ENCODE measurements at regions not wholly inside any gene's neighbourhood (a gene's known extent, or its start where the extent isn't known, plus 50 kb on each side); places are given as distances from the start of the nearest gene placed in this dataset.

DNA sequence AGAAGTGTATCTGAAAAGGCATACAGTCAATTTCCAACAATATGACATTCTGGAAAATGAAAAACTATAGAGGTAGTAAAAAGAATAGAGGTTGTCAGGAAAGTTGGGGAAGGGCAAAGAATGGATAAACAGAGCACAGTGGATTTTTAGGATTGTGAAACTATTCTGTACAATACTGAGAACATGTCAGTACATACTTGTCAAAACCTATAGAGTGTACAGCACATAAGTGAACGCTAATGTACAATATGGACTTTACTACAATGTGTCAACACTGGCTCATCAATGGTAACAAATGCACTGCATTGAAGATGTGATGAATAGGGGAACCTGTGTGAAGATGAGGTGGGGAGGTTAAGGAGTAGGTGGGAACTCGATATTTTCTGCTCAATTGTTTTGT, 483.0 kb upstream of the PFKP start (continued):
- TF ChIP-seq JAZF1 (CRISPR knock-in tag; IDR thresholded peaks at IDR 0.05): no peak

- Mint-ChIP-seq H3K27ac (no peak overlapping the region), H3K36me3 (no peaks in the 10 kb centered on the region), H3K27me3 (ENCODE audit: low read depth) (peaks cover 4% of the 10 kb centered on the region; the same call in 1 of the 2 replicates), H3K9me3 (peaks cover 5% of the 10 kb centered on the region), H3K4me3 (no peak overlapping the region), H3K4me1 (peaks cover 36% of the 10 kb centered on the region)
- ChIA-PET CTCF (interaction anchor here (1.2 kb wide), 1 partner anchor 42 kb away, joined by 4 read pairs; no protein-coding TSS in a partner anchor), POLR2A (interaction anchor here (0.6 kb wide), 1 partner anchor 1997 kb away, joined by 3 read pairs; no protein-coding TSS in a partner anchor)
- DNase-seq (ENCODE audit: low spot score) (no peak), ATAC-seq (peak; percentile 75)
- no peak for TF ChIP-seq ZNF416 (CRISPR knock-in tag; IDR thresholded peaks at IDR 0.05)
- no peak for TF ChIP-seq RORB (CRISPR knock-in tag; IDR thresholded peaks at IDR 0.05)
- TF ChIP-seq, protein P1, sequence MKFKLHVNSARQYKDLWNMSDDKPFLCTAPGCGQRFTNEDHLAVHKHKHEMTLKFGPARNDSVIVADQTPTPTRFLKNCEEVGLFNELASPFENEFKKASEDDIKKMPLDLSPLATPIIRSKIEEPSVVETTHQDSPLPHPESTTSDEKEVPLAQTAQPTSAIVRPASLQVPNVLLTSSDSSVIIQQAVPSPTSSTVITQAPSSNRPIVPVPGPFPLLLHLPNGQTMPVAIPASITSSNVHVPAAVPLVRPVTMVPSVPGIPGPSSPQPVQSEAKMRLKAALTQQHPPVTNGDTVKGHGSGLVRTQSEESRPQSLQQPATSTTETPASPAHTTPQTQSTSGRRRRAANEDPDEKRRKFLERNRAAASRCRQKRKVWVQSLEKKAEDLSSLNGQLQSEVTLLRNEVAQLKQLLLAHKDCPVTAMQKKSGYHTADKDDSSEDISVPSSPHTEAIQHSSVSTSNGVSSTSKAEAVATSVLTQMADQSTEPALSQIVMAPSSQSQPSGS (CRISPR knock-in tag; IDR thresholded peaks at IDR 0.05; ENCODE audit: borderline replicate concordance, low read depth): no peak
- TF ChIP-seq SMAD3 (CRISPR knock-in tag; IDR thresholded peaks at IDR 0.05; ENCODE audit: borderline replicate concordance): no peak
- no peak for TF ChIP-seq TEAD1 (CRISPR knock-in tag; IDR thresholded peaks at IDR 0.05)
Observed at GRCh38 chr10:2576892-2577291, 490.5 kb upstream of the PFKP start.

DNA sequence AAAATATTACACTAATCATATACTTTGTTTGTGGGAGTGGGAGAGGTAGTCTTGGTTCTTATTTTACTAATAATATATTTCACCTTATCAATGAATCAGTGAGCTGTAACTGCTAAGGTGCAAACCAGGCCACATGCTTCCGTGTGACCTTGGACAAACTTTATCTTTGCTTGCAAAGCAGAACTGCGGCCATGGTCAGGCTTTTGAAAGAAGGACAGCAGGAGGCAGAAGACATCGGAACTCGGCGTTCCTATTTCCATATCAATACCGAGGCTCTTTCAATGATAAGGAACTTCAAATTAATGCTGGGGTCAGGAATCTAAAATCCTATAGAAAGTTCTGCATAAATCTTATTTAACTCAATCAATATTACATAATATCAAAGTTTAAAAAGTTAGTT, 491.9 kb upstream of the PFKP start:
- Mint-ChIP-seq H3K27me3 (ENCODE audit: low read depth) (peaks cover 4% of the 10 kb centered on the region; the same call in 1 of the 2 replicates), H3K9me3 (peaks cover 5% of the 10 kb centered on the region), H3K4me1 (peaks cover 39% of the 10 kb centered on the region), H3K36me3 (no peaks in the 10 kb centered on the region), H3K27ac (no peak overlapping the region), H3K4me3 (peak overlapping the region; percentile 10; the same call in 1 of the 2 replicates)
- CTCF ChIA-PET: no interaction called here
- ATAC-seq (peak; percentile 47; the same call in 1 of the 2 replicates), DNase-seq (ENCODE audit: low spot score) (peak; percentile 25)
- no peak for TF ChIP-seq ZNF416 (CRISPR knock-in tag; IDR thresholded peaks at IDR 0.05)
- TF ChIP-seq SMAD3 (CRISPR knock-in tag; IDR thresholded peaks at IDR 0.05; ENCODE audit: borderline replicate concordance): no peak
- no peak for TF ChIP-seq SOX15 (CRISPR knock-in tag; IDR thresholded peaks at IDR 0.05)
- POLR2A ChIA-PET: no interaction called here

GRCh38 chr10:2572611-2573010, 494.7 kb upstream of the PFKP start:
- no peak for ATAC-seq
- no peak overlapping the region for H3K27ac Mint-ChIP-seq
- no peaks in the 10 kb centered on the region for H3K36me3 Mint-ChIP-seq
- H3K9me3 Mint-ChIP-seq: no peaks in the 10 kb centered on the region
- no peak overlapping the region for H3K4me3 Mint-ChIP-seq
- POLR2A ChIA-PET: no interaction called here
- CTCF ChIA-PET: no interaction called here
- peaks cover 43% of the 10 kb centered on the region for H3K4me1 Mint-ChIP-seq
- H3K27me3 Mint-ChIP-seq (ENCODE audit: low read depth): no peaks in the 10 kb centered on the region; the same call in 1 of the 2 replicates
- DNase-seq (ENCODE audit: low spot score): no peak
- TF ChIP-seq GRHL2 (CRISPR knock-in tag; IDR thresholded peaks at IDR 0.05; ENCODE audit: insufficient replicate concordance, severe bottlenecking) (no peak), ZNF416 (CRISPR knock-in tag; IDR thresholded peaks at IDR 0.05) (no peak), ATF1 (CRISPR knock-in tag; IDR thresholded peaks at IDR 0.05) (no peak), ZNF263 (CRISPR knock-in tag; IDR thresholded peaks at IDR 0.05; ENCODE audit: low read depth) (no peak), ZNF396 (CRISPR knock-in tag; IDR thresholded peaks at IDR 0.05; ENCODE audit: borderline replicate concordance) (no peak), KAT7 (CRISPR knock-in tag; IDR thresholded peaks at IDR 0.05; ENCODE audit: borderline replicate concordance) (no peak), CDX4 (CRISPR knock-in tag; IDR thresholded peaks at IDR 0.05; ENCODE audit: borderline replicate concordance) (no peak), NR3C1 (CRISPR knock-in tag; conservative IDR thresholded peaks at IDR 0.05; ENCODE audit: low read depth) (no peak), EMX1 (CRISPR knock-in tag; IDR thresholded peaks at IDR 0.05) (no peak), SMAD3 (CRISPR knock-in tag; IDR thresholded peaks at IDR 0.05; ENCODE audit: borderline replicate concordance) (no peak), JUN (CRISPR knock-in tag; IDR thresholded peaks at IDR 0.05) (no peak), ZNF232 (CRISPR knock-in tag; IDR thresholded peaks at IDR 0.05) (no peak)
- TF ChIP-seq, protein P2, sequence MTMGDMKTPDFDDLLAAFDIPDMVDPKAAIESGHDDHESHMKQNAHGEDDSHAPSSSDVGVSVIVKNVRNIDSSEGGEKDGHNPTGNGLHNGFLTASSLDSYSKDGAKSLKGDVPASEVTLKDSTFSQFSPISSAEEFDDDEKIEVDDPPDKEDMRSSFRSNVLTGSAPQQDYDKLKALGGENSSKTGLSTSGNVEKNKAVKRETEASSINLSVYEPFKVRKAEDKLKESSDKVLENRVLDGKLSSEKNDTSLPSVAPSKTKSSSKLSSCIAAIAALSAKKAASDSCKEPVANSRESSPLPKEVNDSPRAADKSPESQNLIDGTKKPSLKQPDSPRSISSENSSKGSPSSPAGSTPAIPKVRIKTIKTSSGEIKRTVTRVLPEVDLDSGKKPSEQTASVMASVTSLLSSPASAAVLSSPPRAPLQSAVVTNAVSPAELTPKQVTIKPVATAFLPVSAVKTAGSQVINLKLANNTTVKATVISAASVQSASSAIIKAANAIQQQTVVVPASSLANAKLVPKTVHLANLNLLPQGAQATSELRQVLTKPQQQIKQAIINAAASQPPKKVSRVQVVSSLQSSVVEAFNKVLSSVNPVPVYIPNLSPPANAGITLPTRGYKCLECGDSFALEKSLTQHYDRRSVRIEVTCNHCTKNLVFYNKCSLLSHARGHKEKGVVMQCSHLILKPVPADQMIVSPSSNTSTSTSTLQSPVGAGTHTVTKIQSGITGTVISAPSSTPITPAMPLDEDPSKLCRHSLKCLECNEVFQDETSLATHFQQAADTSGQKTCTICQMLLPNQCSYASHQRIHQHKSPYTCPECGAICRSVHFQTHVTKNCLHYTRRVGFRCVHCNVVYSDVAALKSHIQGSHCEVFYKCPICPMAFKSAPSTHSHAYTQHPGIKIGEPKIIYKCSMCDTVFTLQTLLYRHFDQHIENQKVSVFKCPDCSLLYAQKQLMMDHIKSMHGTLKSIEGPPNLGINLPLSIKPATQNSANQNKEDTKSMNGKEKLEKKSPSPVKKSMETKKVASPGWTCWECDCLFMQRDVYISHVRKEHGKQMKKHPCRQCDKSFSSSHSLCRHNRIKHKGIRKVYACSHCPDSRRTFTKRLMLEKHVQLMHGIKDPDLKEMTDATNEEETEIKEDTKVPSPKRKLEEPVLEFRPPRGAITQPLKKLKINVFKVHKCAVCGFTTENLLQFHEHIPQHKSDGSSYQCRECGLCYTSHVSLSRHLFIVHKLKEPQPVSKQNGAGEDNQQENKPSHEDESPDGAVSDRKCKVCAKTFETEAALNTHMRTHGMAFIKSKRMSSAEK (CRISPR knock-in tag; IDR thresholded peaks at IDR 0.05; ENCODE audit: borderline replicate concordance): no peak
- TF ChIP-seq, protein P3, sequence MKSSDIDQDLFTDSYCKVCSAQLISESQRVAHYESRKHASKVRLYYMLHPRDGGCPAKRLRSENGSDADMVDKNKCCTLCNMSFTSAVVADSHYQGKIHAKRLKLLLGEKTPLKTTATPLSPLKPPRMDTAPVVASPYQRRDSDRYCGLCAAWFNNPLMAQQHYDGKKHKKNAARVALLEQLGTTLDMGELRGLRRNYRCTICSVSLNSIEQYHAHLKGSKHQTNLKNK (CRISPR knock-in tag; IDR thresholded peaks at IDR 0.05): no peak
- TF ChIP-seq, protein P4, sequence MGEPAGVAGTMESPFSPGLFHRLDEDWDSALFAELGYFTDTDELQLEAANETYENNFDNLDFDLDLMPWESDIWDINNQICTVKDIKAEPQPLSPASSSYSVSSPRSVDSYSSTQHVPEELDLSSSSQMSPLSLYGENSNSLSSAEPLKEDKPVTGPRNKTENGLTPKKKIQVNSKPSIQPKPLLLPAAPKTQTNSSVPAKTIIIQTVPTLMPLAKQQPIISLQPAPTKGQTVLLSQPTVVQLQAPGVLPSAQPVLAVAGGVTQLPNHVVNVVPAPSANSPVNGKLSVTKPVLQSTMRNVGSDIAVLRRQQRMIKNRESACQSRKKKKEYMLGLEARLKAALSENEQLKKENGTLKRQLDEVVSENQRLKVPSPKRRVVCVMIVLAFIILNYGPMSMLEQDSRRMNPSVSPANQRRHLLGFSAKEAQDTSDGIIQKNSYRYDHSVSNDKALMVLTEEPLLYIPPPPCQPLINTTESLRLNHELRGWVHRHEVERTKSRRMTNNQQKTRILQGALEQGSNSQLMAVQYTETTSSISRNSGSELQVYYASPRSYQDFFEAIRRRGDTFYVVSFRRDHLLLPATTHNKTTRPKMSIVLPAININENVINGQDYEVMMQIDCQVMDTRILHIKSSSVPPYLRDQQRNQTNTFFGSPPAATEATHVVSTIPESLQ (CRISPR knock-in tag; IDR thresholded peaks at IDR 0.05): no peak
- TF ChIP-seq, protein P5, sequence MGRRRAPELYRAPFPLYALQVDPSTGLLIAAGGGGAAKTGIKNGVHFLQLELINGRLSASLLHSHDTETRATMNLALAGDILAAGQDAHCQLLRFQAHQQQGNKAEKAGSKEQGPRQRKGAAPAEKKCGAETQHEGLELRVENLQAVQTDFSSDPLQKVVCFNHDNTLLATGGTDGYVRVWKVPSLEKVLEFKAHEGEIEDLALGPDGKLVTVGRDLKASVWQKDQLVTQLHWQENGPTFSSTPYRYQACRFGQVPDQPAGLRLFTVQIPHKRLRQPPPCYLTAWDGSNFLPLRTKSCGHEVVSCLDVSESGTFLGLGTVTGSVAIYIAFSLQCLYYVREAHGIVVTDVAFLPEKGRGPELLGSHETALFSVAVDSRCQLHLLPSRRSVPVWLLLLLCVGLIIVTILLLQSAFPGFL (CRISPR knock-in tag; IDR thresholded peaks at IDR 0.05; ENCODE audit: borderline replicate concordance): no peak
